GM12891 (cell line): ENCODE measurements at regions not wholly inside any gene's neighbourhood (a gene's known extent, or its start where the extent isn't known, plus 50 kb on each side); places are given as distances from the start of the nearest gene placed in this dataset.

Experiments
- PAX5 ChIP-seq: IDR thresholded peaks from 2 replicates; pipeline ENCODE4 v1.6.1; 2011; ENCODE audit warnings: low read length, moderate library complexity, mild to moderate bottlenecking; ENCODE audit not compliant: insufficient read depth, severe bottlenecking
- POLR2A ChIP-seq: IDR thresholded peaks from 2 replicates; pipeline ENCODE4 v1.6.1; 2011; ENCODE audit warnings: low read depth, low read length, control low read depth
- POLR2AphosphoS5 ChIP-seq: IDR thresholded peaks from 2 replicates; pipeline ENCODE4 v1.6.1; 2011; ENCODE audit warnings: low read depth, low read length, control low read depth
- SPI1 ChIP-seq: IDR thresholded peaks from 2 replicates; pipeline ENCODE4 v1.6.1; 2011; ENCODE audit warnings: low read depth, low read length, control low read depth
- TAF1 ChIP-seq: IDR thresholded peaks from 2 replicates; pipeline ENCODE4 v1.6.1; 2011; ENCODE audit warnings: low read depth, low read length, control low read depth

DNA sequence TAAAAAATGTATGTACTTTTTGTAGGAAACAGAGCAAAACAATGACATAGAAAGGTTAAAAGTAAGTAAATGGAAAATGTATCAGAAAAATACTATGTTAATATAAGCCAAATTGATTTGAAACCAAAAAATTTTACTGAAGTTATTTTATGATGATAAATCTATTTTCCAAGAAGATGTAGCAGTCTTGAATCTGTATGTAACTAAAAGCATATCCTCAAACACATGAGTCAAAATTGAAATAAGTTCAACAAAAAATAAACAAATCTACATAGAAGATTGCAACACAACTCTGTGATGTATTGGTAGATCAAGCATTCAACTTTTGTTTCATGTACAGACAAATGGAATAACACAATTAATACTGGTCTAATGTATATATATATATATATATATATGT is 450.0 kb downstream of the SPRY1 start:
- TF ChIP-seq POLR2A (no peak), POLR2AphosphoS5 (no peak), SPI1 (no peak), TAF1 (no peak), PAX5 (no peak)
